Coronary artery (tissue), 2 donors: ENCODE measurements at regions not wholly inside any gene's neighbourhood (a gene's known extent, or its start where the extent isn't known, plus 50 kb on each side); places are given as distances from the start of the nearest gene placed in this dataset.

Source experiments
- DNase-seq: peaks from one replicate; pipeline ENCODE4 v3.0.0-alpha.2; 2017; ENCODE audit warnings: low spot score
- H3K27ac ChIP-seq, 2 donors: fragments of 200-600 bp; sonication (generic); one replicate each; pipeline ENCODE4 v1.5.1; 2016 to 2019
- H3K4me3 ChIP-seq: fragments of 200-600 bp; sonication (generic); 2 replicates; pipeline ENCODE4 v1.5.1; 2016; ENCODE audit warnings: mild to moderate bottlenecking, moderate library complexity
- TF ChIP-seq, protein P1 (sequence below): fragments of 200-600 bp; sonication (generic); IDR thresholded peaks from one replicate; pipeline ENCODE4 v1.5.1; 2019; ENCODE audit warnings: antibody characterized with exemption

DNA sequence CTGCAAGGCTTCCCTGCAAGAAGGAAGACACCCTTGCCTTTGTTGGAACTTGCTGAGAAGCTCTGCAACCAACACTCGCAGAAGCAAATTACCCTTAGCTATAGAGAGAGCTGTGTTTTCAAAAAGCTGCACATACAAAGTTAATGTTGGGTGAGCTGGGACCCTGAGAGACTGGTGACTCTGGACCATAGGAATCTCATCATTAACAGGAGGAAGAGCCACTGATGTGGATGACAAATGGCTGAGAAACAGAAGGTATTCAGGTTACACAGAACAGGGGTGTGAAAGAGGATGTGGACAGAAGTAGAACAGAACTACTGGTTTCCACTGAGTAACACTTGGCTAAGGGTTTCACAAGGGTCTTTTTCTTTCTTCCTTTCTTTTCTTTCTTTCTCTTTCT is 493.5 kb downstream of the IRX1 start:
- Histone ChIP-seq H3K27ac (no peak overlapping the region), H3K4me3 (no peak overlapping the region)
- TF ChIP-seq, protein P1, sequence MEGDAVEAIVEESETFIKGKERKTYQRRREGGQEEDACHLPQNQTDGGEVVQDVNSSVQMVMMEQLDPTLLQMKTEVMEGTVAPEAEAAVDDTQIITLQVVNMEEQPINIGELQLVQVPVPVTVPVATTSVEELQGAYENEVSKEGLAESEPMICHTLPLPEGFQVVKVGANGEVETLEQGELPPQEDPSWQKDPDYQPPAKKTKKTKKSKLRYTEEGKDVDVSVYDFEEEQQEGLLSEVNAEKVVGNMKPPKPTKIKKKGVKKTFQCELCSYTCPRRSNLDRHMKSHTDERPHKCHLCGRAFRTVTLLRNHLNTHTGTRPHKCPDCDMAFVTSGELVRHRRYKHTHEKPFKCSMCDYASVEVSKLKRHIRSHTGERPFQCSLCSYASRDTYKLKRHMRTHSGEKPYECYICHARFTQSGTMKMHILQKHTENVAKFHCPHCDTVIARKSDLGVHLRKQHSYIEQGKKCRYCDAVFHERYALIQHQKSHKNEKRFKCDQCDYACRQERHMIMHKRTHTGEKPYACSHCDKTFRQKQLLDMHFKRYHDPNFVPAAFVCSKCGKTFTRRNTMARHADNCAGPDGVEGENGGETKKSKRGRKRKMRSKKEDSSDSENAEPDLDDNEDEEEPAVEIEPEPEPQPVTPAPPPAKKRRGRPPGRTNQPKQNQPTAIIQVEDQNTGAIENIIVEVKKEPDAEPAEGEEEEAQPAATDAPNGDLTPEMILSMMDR = no peak
- no peak for DNase-seq

DNA sequence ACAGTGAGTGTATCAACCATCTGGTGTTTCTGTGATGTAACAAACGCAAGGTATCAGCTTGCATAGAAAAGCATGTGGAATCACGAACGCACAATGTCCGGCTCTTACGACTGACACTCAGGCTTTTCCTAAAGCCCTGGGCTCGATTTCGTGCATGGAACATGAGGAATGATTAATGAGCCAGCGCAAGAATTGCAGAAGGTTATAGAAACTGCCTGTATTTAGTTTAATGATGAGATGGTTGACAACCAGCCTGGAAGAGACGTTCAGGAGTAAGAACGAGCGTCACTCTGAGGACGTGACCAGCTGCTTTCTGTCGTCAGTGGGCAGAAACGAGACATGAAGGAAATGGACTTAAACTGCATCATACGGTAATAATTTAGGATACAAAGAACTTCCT is 497.6 kb downstream of the IRX1 start:
- TF ChIP-seq, protein P1 = no peak
- no peak for DNase-seq
- no peak overlapping the region for H3K27ac ChIP-seq

DNA sequence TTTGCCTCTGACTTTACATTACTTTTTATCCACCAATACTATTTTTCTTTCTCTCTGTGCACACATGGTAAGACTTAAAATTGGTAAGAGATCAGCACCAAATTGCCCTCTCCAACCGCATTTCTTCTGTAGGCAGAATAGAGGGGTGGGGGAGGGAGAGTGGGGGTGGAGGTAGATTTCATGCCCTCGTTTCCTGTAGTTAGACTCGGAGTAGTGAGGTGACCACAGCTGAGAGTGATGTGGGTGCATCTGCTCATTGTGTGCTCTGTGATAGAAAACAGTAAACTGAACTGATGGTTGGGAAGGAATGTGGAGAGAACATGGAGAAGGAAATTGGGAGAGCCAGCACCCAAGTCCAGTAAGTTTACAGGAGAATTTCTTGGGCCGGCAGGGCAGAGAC is 498.3 kb downstream of the IRX1 start:
- TF ChIP-seq, protein P1 = no peak
- no peak for DNase-seq
- Histone ChIP-seq H3K27ac (no peak overlapping the region), H3K4me3 (no peak overlapping the region)

More for the DNA sequence above, 497.6 kb downstream of the IRX1 start:
- H3K4me3 ChIP-seq = no peak overlapping the region

DNA sequence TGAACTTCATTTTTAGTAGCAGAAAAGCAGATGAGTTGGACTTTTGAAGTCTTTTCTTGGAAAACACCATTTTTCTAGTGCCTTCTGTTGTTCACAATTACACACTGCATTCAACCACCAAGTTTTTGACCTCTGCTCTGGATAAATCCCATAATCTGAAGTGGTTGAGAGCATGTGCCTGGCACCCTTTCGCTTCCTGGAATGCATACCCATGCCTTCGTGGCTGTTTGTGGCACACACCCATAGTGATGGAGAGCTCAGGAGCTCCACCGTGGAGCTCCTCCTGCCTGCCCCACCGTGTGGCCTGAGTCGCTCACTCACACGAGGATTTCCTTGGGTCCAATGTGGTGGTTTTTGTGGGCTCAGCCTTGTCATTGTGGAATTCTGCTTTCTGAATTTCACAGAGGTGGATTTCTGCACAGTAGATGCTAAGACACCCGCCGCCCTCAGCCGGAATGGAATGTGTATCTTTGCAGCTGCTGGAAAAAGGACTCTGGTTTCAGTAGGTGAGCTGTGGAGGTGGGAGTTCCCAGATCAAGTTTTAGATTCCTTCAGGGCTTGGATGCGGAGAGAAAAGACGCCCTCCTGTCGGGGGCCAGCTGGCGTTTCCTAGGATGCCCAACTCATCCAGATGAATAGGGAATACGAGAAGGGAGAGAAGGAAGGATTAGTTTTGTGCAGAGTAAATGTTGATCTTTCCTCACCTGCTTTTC is 500.4 kb downstream of the IRX1 start:
- no peak overlapping the region for H3K27ac ChIP-seq
- no peak for DNase-seq
- H3K4me3 ChIP-seq = no peak overlapping the region
- TF ChIP-seq, protein P1 = no peak

DNA sequence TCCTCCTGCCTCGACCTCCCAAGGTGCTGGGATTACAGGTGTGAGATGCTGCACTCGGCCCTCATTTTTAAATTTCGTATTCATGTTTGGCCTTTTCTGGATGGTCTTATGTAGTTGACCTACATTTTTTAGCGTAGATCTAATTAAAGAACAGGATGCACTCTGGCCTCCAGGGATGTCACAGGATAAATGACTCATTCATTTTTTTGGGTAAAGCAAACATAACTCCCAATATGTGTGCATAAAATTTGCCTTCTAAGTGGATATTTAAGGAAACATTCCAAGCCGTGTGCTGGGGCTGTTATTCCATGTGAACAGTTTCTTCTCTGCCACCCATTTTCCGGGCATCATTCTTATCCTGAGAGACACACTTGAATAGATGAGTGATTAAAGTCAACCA is 501.6 kb downstream of the IRX1 start:
- no peak for DNase-seq
- TF ChIP-seq, protein P1 = no peak
- Histone ChIP-seq H3K4me3 (no peak overlapping the region), H3K27ac (no peak overlapping the region)

DNA sequence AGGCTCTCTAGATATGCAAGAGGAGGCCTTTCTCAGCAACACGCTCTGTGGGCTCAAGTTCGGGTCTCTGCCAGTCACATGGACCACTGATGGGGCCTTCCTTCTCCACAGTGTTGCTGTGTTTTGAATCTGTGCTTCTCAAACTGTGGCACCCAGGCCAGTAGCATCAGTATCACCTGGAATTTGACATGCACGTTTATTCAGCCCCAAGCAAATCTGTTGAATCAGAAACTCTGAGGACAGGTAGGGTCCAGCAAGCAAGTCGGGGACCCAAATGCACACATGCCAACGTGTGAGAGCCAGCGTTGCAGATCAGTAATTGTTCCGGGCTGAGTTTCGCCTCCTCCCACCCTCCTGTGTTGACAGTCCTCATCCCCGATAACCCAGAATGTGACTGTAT is 502.6 kb downstream of the IRX1 start:
- H3K4me3 ChIP-seq = no peak overlapping the region
- DNase-seq = no peak
- TF ChIP-seq, protein P1 = no peak
- no peak overlapping the region for H3K27ac ChIP-seq

DNA sequence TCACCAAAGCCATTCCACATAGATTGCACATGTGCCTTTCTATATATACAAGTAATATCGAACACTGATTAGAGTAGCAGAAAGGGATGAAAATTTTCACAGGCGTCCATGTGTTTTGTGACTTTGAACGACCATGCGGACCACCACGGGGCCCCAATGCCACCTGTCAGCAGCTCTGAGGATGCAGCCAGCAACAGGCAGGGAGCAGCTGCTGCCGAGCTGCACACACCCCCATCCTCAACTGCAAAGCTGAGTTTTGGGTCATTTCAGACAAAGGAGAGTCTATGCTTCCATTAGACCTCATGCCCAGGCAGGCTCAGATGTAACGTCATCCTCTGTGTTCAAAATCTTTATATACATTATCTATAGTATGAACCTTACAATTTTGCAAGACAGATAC is 503.8 kb downstream of the IRX1 start:
- H3K4me3 ChIP-seq = no peak overlapping the region
- DNase-seq = no peak
- TF ChIP-seq, protein P1 = no peak
- no peak overlapping the region for H3K27ac ChIP-seq
